Lower lobe of right lung (tissue), 2 donors: ENCODE measurements at regions not wholly inside any gene's neighbourhood (a gene's known extent, or its start where the extent isn't known, plus 50 kb on each side); places are given as distances from the start of the nearest gene placed in this dataset.
A peak's percentile ranks its signal among the peaks of the same experiment; 100 is the strongest.

Experiments
- ATAC-seq, 2 donors: fragments of 200-7000 bp; cut with Tn5 transposase; one replicate each; pipeline ENCODE4 v1.9.1; 2020 to 2022; ENCODE audit warnings: mild to moderate bottlenecking in 2 of 2, moderate library complexity in 2 of 2
- DNase-seq: peaks from one replicate; pipeline ENCODE4 v3.0.0-alpha.2; 2020
- H3K27ac ChIP-seq: fragments of 200-600 bp; one replicate; pipeline ENCODE4 v1.8.0; 2022
- H3K27me3 ChIP-seq: fragments of 200-600 bp; one replicate; pipeline ENCODE4 v1.8.0; 2022; ENCODE audit warnings: low read depth
- H3K36me3 ChIP-seq: fragments of 200-600 bp; one replicate; pipeline ENCODE4 v1.8.0; 2022; ENCODE audit warnings: mild to moderate bottlenecking
- H3K4me1 ChIP-seq: fragments of 200-600 bp; one replicate; pipeline ENCODE4 v1.8.0; 2022
- H3K4me3 ChIP-seq: fragments of 200-600 bp; one replicate; pipeline ENCODE4 v1.8.0; 2022; ENCODE audit warnings: mild to moderate bottlenecking
- H3K9me3 ChIP-seq: fragments of 200-600 bp; one replicate; pipeline ENCODE4 v1.8.0; 2022
- intact Hi-C: fragments of 100-400 bp; cut with DNase I; formaldehyde crosslinking; loops from one replicate; pipeline ENCODE4 v1.11.0; 2022
- TF ChIP-seq, protein P1 (sequence below): fragments of 200-600 bp; IDR thresholded peaks from one replicate; pipeline ENCODE4 v1.8.0; 2022; ENCODE audit warnings: antibody characterized with exemption, mild to moderate bottlenecking
- donor health status: DM: no; HTN: yes; CAD: no; lungs with severe emphysema.

DNA sequence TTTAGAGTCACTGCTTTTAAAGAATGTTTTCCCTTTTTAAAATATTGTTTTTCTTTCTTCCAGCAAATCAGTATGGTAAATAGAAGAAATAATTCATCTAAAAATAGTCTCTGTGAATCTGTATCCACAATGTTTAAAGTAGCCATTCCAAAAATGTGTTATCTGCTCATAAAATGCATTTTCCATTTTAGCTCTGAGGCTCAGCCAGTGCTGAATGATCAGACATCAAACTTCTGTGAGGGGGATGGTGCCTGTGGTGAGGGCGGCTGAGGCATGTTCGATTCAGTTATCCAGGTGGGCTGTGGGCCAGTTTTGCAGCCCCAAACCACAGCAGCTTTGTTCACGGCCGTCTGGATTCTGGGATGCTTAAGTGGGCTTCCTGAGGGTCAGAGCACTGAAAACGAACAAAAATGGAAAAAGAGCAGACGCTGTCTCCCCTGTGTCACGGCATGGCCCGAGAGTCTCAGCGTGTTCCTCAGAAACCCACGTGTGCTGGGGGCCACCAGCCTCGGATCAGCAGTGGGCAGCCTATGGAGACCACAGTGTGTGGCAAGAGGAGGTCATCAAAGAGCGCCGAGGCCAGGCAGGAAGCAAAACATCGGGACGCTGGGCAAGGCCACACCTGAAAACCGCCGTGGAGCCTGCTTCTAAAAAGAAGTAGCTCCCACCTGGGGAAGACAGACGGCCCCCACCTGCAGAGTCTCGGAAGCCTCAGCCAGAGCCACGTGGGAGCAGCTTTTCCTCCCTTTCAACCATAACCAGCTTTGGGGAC, 134.9 kb upstream of the THBS2 start:
- ATAC-seq (no peak), DNase-seq (no peak)
- intact Hi-C loops: no loop called here
- Histone ChIP-seq H3K27ac (no peak overlapping the region), H3K4me3 (peak overlapping the region; percentile 30), H3K4me1 (no peaks in the 10 kb centered on the region), H3K36me3 (no peaks in the 10 kb centered on the region), H3K9me3 (no peaks in the 10 kb centered on the region), H3K27me3 (no peaks in the 10 kb centered on the region)
- TF ChIP-seq, protein P1, sequence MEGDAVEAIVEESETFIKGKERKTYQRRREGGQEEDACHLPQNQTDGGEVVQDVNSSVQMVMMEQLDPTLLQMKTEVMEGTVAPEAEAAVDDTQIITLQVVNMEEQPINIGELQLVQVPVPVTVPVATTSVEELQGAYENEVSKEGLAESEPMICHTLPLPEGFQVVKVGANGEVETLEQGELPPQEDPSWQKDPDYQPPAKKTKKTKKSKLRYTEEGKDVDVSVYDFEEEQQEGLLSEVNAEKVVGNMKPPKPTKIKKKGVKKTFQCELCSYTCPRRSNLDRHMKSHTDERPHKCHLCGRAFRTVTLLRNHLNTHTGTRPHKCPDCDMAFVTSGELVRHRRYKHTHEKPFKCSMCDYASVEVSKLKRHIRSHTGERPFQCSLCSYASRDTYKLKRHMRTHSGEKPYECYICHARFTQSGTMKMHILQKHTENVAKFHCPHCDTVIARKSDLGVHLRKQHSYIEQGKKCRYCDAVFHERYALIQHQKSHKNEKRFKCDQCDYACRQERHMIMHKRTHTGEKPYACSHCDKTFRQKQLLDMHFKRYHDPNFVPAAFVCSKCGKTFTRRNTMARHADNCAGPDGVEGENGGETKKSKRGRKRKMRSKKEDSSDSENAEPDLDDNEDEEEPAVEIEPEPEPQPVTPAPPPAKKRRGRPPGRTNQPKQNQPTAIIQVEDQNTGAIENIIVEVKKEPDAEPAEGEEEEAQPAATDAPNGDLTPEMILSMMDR: no peak

DNA sequence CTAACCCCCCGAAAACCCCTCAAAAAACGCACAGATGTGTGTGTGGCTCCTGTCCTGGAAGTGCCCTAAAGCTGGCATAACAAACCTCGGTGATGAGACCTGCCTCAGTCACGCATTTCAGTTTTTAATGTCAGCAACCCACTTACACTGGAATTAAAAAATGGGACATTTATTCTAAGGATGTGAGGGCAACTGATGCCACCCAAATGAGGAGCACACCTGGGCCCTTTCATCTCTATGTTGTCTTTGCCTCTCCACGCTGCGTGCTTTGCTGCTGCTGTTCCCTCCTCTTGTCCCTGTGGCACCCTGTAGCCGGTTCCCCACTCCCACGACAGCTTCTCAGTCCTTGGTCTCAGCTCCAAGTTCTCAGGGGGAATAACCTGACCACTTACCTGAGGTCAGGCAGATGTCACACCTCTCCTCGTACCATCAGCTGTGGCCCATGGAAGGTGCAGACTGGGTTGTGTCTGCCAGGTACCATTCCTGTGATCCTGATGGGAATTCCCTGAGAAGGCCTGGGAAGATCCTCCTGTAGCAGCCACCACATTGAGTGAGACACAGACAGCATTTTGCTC, 134.2 kb upstream of the THBS2 start:
- Histone ChIP-seq H3K9me3 (no peaks in the 10 kb centered on the region), H3K27ac (peak overlapping the region; percentile 21), H3K36me3 (no peaks in the 10 kb centered on the region), H3K4me3 (peak overlapping the region; percentile 30), H3K4me1 (no peaks in the 10 kb centered on the region), H3K27me3 (no peaks in the 10 kb centered on the region)
- intact Hi-C loops: no loop called here
- TF ChIP-seq, protein P1: no peak
- DNase-seq: no peak
- ATAC-seq: no peak

DNA sequence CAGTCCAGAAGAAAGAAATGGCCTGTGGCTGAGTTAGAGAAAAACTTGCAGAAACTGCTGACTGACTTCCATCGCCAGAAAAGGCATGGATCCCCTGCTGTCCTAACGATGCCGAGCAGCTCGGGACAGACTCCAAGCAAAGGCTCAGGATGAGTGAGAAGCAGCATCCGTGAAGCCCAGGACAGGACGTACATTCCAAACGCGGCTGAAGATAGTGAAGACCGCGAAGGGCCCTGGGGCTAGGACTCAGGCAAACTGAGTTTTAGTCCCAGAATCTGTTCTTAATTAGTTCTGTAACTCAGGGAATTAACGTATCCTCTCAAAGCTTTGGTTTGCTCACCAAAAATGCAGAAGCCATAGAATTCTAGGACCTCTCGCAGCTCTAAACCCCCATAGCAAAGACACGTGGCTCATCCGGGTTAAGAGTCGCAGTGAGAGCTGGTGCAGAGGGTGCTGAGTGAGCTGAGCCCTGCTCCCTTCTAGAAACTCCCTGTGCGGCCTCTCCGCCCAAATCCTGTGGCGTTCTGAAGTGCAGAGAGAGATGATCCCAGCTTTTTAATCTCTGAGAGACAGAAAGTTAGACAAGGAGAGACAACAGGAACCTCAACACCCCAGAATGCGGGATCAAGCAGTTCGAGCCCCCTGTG, 132.9 kb upstream of the THBS2 start:
- intact Hi-C loops: no loop called here
- no peak for ATAC-seq
- Histone ChIP-seq H3K27ac (peak overlapping the region; percentile 39), H3K9me3 (no peaks in the 10 kb centered on the region), H3K27me3 (no peaks in the 10 kb centered on the region), H3K4me3 (peak overlapping the region; percentile 30), H3K4me1 (no peaks in the 10 kb centered on the region), H3K36me3 (no peaks in the 10 kb centered on the region)
- no peak for DNase-seq
- TF ChIP-seq, protein P1: no peak

DNA sequence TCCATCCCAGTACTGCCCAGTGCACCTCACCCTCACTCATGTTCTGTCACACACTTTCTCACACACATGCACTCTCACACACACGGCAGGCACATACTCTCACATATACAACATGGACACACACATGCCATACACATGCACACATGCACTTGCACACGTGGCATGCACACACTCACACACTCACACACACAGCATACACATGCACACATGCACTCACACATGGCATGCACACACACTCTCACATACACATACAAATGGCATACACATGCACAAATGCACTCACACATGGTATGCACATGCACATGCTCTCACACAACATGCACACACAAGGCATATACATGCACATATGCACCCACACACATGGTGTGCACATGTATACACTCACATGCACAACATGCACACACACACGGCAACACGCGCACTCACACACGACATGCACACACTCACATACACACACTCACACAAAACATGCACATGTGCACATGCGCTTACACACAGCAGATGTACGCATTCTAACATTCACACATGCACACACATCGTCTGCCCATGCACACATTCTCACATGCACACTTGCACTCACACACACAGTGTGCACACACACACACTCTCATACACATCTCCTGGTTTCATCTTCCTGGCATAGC, 131.7 kb upstream of the THBS2 start:
- DNase-seq (no peak), ATAC-seq (no peak)
- H3K27ac ChIP-seq: no peak overlapping the region
- peak overlapping the region; percentile 30 for H3K4me3 ChIP-seq
- H3K27me3 ChIP-seq: no peaks in the 10 kb centered on the region
- H3K9me3 ChIP-seq: no peaks in the 10 kb centered on the region
- TF ChIP-seq, protein P1: no peak
- no peaks in the 10 kb centered on the region for H3K4me1 ChIP-seq
- intact Hi-C loops: no loop called here
- H3K36me3 ChIP-seq: no peaks in the 10 kb centered on the region

DNA sequence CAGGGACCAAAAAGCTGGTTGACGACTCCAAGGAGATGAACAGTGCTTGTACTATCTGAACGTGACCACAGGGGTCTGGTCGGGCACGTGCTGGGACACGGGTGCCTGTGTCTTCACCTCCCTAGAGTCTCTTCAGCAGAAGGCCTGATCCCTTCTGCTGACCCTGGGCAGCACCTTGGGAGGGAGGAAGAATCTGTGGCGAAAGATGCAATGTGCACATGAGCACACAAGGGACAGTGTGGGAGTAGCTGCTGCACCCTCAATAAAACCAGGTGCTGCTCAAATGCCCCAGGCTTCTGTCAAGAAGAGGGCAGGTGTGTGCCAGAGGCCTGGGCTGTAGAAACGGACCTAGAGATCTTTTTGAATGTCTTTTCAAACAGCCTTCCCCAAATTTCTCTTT, 130.6 kb upstream of the THBS2 start:
- H3K4me3 ChIP-seq: no peak overlapping the region
- TF ChIP-seq, protein P1: no peak
- no peaks in the 10 kb centered on the region for H3K36me3 ChIP-seq
- H3K27me3 ChIP-seq: no peaks in the 10 kb centered on the region
- H3K9me3 ChIP-seq: no peaks in the 10 kb centered on the region
- no peak for ATAC-seq
- no peak for DNase-seq
- H3K4me1 ChIP-seq: no peaks in the 10 kb centered on the region
- H3K27ac ChIP-seq: no peak overlapping the region
- intact Hi-C loops: no loop called here
